GM19043 (cell line): ENCODE measurements at regions not wholly inside any gene's neighbourhood (a gene's known extent, or its start where the extent isn't known, plus 50 kb on each side); places are given as distances from the start of the nearest gene placed in this dataset.

Experiments
- ATAC-seq: cut with Tn5 transposase; IDR thresholded peaks from one replicate; pipeline ENCODE4 v1.9.1; 2021; ENCODE audit warnings: low read depth; ENCODE audit not compliant: unreplicated experiment

GRCh38 chr17:77579682-77580081 lies 378.8 kb upstream of the TNRC6C start:
- ATAC-seq = no peak

DNA sequence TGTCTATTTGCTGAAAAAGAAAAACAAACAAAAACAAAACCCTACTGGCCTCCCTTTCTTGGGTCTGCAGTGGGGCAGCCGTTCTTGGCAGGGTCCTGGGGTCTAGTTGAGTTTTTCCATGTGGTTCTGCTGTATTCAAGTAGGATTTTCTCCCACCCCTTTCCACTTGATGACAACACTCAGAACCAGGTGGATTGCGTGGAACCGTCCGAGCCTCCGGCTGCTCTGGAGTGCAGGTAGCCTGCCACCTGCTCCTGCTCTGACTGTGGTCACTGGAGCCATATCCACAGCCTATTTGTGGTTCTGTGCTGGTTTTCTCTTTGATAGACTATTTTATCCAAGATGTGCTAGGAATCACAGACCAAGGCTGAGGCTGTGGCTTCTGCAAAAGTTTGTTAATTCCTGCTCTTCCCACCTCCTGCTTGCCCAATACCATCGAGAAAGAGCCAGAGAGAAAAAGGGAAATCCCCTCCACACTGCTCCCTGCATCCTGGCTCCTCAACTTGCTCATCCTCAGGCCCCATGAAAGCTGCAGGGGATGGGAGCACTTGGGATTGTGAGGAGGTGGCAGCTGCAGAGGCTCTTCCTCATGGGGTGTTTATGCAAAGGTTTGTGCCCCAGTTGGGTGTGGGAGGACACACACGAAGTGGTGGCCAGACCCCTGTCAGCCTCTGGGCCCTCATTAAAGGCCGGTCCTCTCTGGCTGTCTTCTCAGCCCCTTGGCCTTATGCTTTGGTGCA lies 377.8 kb upstream of the TNRC6C start:
- ATAC-seq = no peak

DNA sequence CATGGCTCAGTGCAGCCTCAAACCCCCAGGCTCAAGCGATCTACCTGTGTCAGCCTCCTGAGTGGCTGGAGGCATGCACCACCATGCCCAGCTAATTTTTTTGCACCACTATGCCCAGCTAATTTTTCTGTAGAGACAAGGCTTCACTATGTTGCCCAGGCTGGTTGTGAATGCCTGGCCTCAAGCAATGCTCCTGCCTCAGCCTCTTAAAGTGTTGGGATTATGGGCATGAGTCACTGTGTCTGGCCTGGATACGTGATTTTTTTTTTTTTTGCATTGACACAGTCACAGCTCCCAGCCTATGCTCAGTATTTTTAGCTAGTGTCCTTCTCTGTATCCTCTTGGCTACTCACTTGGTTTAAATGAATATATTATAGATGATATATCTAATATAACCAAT lies 377.0 kb upstream of the TNRC6C start:
- no peak for ATAC-seq

- ATAC-seq = no peak
Measured at GRCh38 chr17:77585142-77585860, 373.2 kb upstream of the TNRC6C start.

DNA sequence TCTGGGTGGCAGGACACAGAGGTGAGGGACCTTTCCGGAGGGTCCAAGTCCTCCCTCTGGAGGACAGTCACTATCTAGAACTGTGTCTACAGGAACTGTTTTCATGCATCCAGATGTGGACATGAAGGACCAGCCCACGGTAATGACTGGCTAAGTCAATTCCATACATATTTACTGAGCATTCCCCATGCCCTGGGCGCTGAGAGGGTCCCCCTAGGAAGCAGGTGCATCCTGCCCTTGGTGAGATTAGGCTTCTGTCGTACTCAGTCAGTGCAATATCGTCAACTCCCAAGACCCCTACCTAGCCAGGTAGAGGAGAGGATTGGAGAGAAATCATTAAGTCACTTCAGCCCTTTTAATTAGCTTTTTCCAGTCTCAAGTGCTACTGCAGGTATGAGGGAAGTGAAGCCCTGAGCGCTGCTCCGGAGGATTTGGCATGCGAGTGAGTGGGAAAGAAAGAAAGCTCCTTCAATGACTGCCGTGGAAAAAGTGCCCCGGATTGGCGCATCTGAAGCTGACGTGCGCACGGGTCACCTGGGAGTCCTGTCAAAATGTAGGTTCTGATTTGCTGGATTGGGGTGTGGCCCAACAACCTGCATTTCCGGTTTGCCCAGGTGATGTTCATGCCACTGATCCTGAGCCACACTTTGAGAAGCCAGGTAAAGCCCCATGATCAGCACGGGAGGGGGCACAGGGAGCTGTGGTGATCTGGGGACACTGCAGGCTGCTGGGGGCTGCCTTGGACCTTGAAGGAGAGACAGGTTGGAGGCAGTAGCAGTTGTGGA lies 367.4 kb upstream of the TNRC6C start:
- no peak for ATAC-seq

- no peak for ATAC-seq
Measured at GRCh38 chr17:77592106-77592865, 366.2 kb upstream of the TNRC6C start.

GRCh38 chr17:77593081-77593480 lies 365.4 kb upstream of the TNRC6C start:
- ATAC-seq = no peak

GRCh38 chr17:77594416-77595209 lies 363.9 kb upstream of the TNRC6C start:
- ATAC-seq = no peak

DNA sequence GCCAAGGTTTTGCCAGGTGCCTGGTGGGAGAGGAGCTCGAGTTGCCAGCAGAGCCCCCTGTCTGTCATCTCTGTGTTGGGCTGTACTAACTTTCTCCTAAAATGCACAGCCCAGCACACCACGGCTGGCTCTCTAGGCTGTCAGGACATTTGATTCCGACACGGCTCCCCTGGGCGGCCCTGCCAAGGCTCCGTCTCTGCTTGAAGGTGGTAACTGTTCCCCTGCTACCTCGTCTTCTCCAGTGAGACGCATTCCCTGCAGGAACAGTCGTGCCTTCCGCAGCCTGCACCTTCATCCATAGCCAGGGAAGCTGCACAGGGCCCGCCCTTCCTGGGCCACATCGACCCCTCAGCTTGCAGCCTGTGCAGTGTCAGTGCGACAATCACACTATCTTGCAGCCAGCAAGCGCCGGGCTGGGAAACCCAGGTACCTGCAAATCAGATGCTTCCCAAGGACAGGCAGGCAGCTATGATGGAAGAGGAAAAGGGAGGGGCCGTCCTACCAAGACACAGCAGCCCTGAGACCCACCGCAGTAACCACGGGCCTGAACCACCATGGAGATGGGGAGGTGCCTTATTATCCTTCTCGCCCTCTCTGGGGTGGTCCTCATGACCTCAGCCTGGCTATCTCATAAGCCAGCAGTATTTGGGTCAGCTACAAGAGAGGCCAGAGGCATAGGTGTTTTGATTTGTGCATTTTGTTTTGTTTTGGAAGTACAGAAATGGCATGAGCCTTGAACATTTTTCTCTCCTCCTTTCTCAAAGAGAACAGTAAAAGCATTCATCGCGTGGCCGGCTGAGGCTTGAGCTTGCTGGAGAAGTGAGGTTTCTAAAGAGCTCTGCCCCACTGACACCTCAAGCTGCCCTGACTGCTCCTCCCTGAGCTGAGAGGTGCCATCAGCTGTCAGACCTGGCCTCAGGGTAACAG lies 361.7 kb upstream of the TNRC6C start:
- no peak for ATAC-seq

DNA sequence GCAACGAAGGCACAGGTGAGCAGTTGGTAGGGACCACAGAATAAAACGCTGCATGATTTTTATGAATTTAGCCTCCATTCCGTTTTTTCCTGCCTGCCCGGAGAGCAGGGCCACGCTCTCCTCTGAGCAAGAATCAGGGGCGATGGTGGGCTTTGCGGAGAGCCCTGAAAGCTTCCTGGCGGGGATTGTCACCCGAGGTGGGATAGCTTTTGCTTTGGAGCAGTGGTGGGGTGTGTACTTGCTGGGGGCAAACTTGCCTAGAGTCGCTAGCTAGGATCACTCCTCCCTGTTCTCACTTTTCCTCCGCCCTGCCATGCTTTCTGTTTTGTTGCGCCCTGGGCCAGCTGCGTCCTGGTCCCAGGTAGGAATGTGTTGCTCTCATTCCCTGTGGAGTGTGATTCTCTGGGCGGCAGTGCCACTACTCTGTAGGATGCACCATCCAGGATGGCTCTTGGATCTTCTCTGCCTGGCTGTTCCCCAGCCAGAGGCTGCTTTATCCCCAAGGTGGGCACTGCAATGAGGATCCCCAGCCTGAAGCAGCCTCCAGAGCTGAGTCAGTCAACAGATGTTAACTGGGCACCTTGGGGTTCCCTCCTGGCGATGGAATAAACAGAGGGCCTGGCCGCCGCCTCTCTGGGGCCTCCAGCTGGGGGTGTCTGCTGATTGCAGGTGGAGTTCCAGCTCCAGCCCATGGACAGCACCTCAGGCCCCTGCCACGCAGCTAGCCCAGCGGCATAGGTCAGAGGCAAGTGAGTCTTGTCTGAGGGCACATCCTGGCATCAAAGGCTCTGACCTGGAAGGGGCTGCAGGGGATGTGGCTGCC lies 360.9 kb upstream of the TNRC6C start:
- ATAC-seq = no peak

DNA sequence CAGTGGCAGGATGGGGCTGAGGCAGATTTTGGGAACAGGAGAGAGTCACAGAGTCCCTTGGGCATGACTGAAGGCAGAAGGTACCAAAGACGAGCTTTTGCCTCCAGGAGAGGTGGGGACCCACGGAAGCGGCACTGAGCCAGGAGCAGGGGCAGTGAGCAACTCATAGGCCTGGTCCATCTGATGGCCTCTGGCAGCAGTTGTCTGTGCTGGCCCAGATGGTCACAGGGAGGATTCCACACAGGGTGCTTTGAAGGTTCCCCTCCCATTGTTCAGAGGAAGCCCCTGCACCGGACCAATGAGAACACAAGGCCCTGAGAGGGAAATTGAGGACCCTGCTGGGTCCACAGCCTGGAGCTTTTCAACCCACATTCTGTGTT lies 360.3 kb upstream of the TNRC6C start:
- ATAC-seq = no peak

DNA sequence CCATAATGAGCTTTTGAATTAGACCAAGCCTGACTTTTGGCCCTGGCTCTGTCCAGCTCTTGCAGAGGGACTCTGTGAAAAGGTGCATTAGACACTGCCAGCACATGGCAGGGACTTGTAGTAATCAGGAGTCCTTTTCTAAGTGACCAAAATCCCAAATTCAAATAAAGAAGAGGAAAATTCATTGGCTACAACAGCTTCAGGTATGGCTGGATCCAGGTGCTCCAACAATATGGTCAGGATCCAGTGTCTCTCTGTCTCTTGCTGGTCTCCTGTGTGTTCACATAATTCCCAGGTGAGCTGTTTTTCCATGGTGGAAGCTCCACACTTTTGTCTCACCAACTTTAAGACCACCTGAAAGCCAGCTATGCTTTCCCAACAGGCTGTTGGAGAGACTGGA lies 358.8 kb upstream of the TNRC6C start:
- ATAC-seq = no peak

GRCh38 chr17:77600346-77600745 lies 358.2 kb upstream of the TNRC6C start:
- ATAC-seq = no peak

DNA sequence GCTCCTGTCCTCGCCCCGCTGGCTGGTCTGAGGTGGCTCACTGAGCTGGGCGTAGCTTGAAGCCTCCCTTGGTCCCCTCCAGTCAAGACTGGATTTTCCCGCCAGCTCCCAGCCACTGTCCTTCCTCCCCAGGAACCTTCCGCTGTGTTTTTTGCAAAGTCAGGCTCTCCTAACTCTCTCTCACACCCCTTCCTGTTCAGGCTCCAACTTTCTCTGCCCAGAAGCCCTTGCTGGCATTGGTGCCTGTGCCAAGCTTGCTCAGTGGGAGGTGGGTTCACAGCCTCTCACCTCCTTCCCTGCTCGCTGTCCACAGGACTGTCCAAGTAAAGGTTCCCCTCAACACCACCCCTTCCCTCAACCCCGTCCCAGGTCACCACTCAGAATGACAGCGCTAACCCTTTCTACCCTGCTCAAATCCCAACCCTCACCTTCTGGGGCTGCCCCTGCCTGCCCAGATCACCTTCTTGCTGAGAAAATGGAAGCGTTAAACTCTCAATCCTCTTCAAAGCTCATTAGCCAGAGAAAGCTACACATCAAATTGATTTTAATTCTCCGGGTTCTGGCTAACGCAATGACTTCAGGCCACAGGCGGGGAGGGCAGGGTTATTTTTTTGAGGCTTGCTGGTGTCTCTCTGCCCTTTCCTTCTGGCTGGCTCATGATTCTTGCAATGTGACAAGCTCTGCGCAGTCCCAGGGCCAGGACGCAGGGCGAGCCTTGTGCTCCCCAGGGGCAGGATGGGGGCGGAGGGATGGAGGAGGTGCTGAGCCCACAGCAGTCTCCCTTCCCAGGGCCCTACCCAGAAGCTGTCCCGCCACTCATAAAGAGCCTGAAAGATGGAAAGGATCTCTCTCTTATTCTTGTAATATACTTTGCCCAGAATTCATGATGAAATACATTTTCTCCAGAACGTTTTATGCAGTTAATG lies 357.2 kb upstream of the TNRC6C start:
- no peak for ATAC-seq

DNA sequence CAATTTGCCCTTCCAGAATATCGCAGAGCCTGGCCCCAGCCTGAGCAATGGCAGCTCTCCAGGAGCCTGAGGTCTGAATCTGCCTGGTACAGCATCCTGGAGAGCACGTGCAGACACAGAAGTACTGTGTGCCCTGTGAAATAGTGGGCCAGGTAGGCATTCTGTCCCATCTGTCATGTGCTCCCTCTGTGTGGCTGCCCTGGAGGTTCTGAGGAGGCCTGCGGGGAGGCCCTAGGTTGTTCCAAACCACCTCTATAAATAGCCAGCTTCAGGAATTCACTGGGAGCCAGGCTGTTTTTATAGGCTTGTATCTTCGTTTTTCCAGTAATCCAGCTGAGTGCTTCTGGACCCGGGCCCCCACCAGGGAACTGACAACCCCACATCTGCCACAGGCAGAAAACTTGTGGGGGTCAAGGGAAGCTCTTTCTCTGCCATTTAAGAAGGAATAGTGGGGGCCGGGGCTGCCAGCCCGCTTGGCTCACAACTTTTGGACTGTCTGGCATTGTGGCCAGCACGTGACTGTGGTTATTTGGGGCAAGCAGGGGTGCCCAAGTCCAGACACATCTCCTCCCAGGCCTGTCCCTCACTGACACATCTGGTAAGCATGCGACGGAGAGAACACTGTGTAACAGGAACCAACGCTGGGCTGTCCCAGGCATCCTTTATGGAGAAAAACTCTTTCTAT lies 356.3 kb upstream of the TNRC6C start:
- no peak for ATAC-seq

DNA sequence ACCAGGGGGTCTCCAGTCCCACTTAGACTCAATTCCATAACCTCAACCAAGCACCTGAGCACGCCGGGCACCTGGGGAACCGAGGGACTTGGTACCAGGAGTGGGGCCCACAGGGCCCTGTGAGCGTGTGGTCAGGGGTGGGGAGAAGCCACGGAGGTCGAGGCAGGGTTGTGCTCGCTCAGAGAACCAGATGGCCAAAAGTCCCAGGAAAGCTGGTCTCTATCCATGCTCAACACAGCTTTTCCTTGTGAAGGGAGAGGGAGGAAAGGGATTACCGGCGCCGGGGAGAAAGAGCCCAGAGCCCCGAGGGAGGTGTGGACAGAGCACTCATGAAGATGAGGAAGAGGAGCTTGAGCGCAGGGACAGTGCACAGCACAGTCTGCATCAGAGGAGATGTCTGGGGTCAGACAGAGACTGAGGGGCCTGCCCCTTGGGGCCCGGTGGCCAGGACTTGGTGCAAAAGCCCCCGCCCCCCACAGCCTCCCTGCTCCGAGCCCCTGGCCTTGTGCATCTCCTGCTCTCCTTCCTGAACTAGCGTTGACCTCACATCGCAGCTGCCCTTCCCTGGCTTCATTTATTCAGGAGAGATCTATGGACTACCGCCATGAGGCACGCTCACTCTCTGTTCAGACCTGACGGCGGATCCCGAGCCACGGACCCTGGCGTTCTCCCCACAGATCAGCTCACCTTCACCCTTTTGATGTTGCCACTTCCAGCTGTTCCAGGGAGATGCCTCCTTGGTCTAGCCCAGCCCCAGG lies 355.4 kb upstream of the TNRC6C start:
- ATAC-seq = no peak
